A549 (cell line): ENCODE measurements at regions not wholly inside any gene's neighbourhood (a gene's known extent, or its start where the extent isn't known, plus 50 kb on each side); places are given as distances from the start of the nearest gene placed in this dataset.

Experiments
- CBX2 ChIP-seq: fragments of 200-600 bp; sonication (generic); IDR thresholded peaks from 2 replicates; pipeline ENCODE4 v1.6.1; 2016; ENCODE audit warnings: low read depth, mild to moderate bottlenecking, borderline replicate concordance
- CEBPB ChIP-seq, 2 experiments: fragments of >200 bp in 1 of 2; sonication (Bioruptor Twin) in 1 of 2; formaldehyde crosslinking in 1 of 2; IDR thresholded peaks; 2 replicates each; pipeline ENCODE4 v1.6.1; 2012 to 2016
- CHD4 ChIP-seq: fragments of 200-600 bp; sonication (generic); IDR thresholded peaks from 2 replicates; pipeline ENCODE4 v1.6.1; 2016; ENCODE audit warnings: antibody characterized with exemption, mild to moderate bottlenecking, borderline replicate concordance
- EP300 ChIP-seq, 2 experiments: fragments of >200 bp; sonication (Bioruptor Twin); formaldehyde crosslinking; IDR thresholded peaks; 2 replicates in 1 of 2; 3 replicates in 1 of 2; pipeline ENCODE4 v1.6.1; 2016 to 2017
- ESRRA ChIP-seq: fragments of 150-350 bp; IDR thresholded peaks from 2 replicates; pipeline ENCODE4 v1.6.1; 2014; ENCODE audit warnings: mild to moderate bottlenecking, low read length, borderline replicate concordance
- FOSL2 ChIP-seq, 2 experiments: fragments of 450-650 bp in 1 of 2; fragments of >200 bp in 1 of 2; sonication (Bioruptor Twin) in 1 of 2; formaldehyde crosslinking; IDR thresholded peaks; 2 replicates each; pipeline versions ENCODE4 v1.5.0 to v1.6.1; 2016 to 2020; ENCODE audit warnings: mild to moderate bottlenecking in 1 of 2, moderate library complexity in 1 of 2
- GATA3 ChIP-seq: IDR thresholded peaks from 2 replicates; pipeline ENCODE4 v1.6.1; 2012; ENCODE audit warnings: borderline replicate concordance
- HOXB5 ChIP-seq: fragments of 250-450 bp; sonication (Bioruptor Pico); IDR thresholded peaks from 2 replicates; pipeline ENCODE4 v1.5.0; 2020; ENCODE audit warnings: mild to moderate bottlenecking, moderate library complexity
- JUN ChIP-seq, 2 experiments: fragments of >200 bp; sonication (Bioruptor Twin); formaldehyde crosslinking; IDR thresholded peaks; 2 replicates in 1 of 2; 3 replicates in 1 of 2; pipeline ENCODE4 v1.6.1; 2016 to 2017
- KDM1A ChIP-seq: fragments of 200-600 bp; sonication (generic); IDR thresholded peaks from 2 replicates; pipeline ENCODE4 v1.6.1; 2016; ENCODE audit warnings: low read depth, mild to moderate bottlenecking
- KDM5A ChIP-seq: fragments of 200-600 bp; sonication (generic); IDR thresholded peaks from 2 replicates; pipeline ENCODE4 v1.6.1; 2016; ENCODE audit warnings: antibody characterized with exemption, mild to moderate bottlenecking
- MAFK ChIP-seq: fragments of 450-650 bp; IDR thresholded peaks from 2 replicates; pipeline ENCODE4 v1.6.1; 2014; ENCODE audit not compliant: partially characterized antibody
- MYC ChIP-seq: IDR thresholded peaks from 2 replicates; pipeline ENCODE4 v1.6.1; 2012; ENCODE audit warnings: mild to moderate bottlenecking, inconsistent platforms, low read length, improper control_type of control experiment, borderline replicate concordance
- PHF8 ChIP-seq: fragments of 200-600 bp; sonication (generic); IDR thresholded peaks from 2 replicates; pipeline ENCODE4 v1.6.1; 2016; ENCODE audit warnings: low read depth, mild to moderate bottlenecking, antibody characterized with exemption, moderate library complexity, borderline replicate concordance
- POLR2AphosphoS2 ChIP-seq: conservative IDR thresholded peaks from 2 replicates; pipeline ENCODE4 v1.6.1; 2012; ENCODE audit warnings: low read length, improper control_type of control experiment, inconsistent platforms
- RARB ChIP-seq: fragments of 250-450 bp; sonication (Bioruptor Pico); IDR thresholded peaks from 2 replicates; pipeline ENCODE4 v1.8.0; 2021; ENCODE audit warnings: mild to moderate bottlenecking, moderate library complexity
- RCOR1 ChIP-seq: fragments of 150-350 bp; IDR thresholded peaks from 2 replicates; pipeline ENCODE4 v1.6.1; 2014; ENCODE audit warnings: antibody characterized with exemption, low read length, low read depth
- SMC3 ChIP-seq: fragments of >200 bp; sonication (Bioruptor Twin); formaldehyde crosslinking; IDR thresholded peaks from 3 replicates; pipeline ENCODE4 v1.6.1; 2018; ENCODE audit warnings: inconsistent platforms
- SREBF2 ChIP-seq: fragments of 450-650 bp; IDR thresholded peaks from 2 replicates; pipeline ENCODE4 v1.6.1; 2014; ENCODE audit warnings: mild to moderate bottlenecking, moderate library complexity
- ZFP36 ChIP-seq: fragments of 450-650 bp; IDR thresholded peaks from 2 replicates; pipeline ENCODE4 v1.6.1; 2014; ENCODE audit warnings: borderline replicate concordance; ENCODE audit not compliant: partially characterized antibody
- ZNF302 ChIP-seq: fragments of 250-450 bp; sonication (Bioruptor Pico); IDR thresholded peaks from 2 replicates; pipeline ENCODE4 v1.9.0; 2021; ENCODE audit warnings: inconsistent platforms, mild to moderate bottlenecking, moderate library complexity
- ZSCAN20 ChIP-seq: fragments of 250-450 bp; sonication (Bioruptor Pico); IDR thresholded peaks from 2 replicates; pipeline ENCODE4 v1.8.0; 2022; ENCODE audit warnings: mild to moderate bottlenecking, moderate library complexity
- TF ChIP-seq, protein P1 (sequence below): fragments of 200-600 bp; sonication (generic); IDR thresholded peaks from 2 replicates; pipeline ENCODE4 v1.6.1; 2016; ENCODE audit warnings: antibody characterized with exemption, mild to moderate bottlenecking, moderate library complexity
- TF ChIP-seq, protein P2 (sequence below): IDR thresholded peaks from 2 replicates; pipeline ENCODE4 v1.6.1; 2012
- TF ChIP-seq, protein P3 (sequence below): fragments of 250-450 bp; sonication (Bioruptor Pico); IDR thresholded peaks from 2 replicates; pipeline ENCODE4 v1.5.0; 2020; ENCODE audit warnings: low read depth, mild to moderate bottlenecking, moderate library complexity
- TF ChIP-seq, protein P4 (sequence below): fragments of 150-350 bp; IDR thresholded peaks from 2 replicates; pipeline ENCODE4 v1.6.1; 2014; ENCODE audit warnings: low read depth, mild to moderate bottlenecking, low read length
- TF ChIP-seq, protein P5 (sequence below): IDR thresholded peaks from 2 replicates; pipeline ENCODE4 v1.6.1; 2012; ENCODE audit warnings: low read depth, borderline replicate concordance
- TF ChIP-seq, protein P6 (sequence below): fragments of >200 bp; sonication (Bioruptor Twin); formaldehyde crosslinking; IDR thresholded peaks from 2 replicates; pipeline ENCODE4 v1.6.1; 2016

DNA sequence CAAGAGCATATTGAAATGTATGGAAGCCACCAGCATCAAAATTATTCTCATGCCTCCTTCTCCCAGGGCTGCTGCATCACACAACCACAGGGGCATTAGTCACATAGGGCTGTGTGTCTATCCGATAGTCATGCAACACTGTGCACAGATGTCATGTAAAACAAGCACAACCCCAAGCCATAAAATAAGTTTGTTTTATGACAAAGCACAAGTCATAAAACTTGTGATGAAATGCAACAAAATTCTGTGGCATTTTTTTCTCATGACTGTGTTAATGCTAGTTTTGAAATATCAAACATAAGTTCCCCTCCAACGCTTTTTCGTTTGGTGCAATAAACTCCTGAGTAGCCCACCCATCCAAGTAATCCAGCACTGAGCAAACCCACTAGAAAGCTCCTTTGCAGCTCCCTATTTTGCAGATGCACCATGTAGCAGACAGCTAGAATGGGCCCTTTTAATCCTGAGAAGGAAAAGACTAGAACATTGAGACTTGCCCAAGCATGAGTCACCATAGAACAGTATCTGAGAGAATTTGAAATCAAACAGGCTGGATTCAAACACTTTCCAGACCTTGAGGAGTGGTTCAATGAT, 93.3 kb upstream of the ZNF366 start (continued):
- TF ChIP-seq, protein P1, sequence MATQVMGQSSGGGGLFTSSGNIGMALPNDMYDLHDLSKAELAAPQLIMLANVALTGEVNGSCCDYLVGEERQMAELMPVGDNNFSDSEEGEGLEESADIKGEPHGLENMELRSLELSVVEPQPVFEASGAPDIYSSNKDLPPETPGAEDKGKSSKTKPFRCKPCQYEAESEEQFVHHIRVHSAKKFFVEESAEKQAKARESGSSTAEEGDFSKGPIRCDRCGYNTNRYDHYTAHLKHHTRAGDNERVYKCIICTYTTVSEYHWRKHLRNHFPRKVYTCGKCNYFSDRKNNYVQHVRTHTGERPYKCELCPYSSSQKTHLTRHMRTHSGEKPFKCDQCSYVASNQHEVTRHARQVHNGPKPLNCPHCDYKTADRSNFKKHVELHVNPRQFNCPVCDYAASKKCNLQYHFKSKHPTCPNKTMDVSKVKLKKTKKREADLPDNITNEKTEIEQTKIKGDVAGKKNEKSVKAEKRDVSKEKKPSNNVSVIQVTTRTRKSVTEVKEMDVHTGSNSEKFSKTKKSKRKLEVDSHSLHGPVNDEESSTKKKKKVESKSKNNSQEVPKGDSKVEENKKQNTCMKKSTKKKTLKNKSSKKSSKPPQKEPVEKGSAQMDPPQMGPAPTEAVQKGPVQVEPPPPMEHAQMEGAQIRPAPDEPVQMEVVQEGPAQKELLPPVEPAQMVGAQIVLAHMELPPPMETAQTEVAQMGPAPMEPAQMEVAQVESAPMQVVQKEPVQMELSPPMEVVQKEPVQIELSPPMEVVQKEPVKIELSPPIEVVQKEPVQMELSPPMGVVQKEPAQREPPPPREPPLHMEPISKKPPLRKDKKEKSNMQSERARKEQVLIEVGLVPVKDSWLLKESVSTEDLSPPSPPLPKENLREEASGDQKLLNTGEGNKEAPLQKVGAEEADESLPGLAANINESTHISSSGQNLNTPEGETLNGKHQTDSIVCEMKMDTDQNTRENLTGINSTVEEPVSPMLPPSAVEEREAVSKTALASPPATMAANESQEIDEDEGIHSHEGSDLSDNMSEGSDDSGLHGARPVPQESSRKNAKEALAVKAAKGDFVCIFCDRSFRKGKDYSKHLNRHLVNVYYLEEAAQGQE, result no peak
- no peak for TF ChIP-seq CHD4
- TF ChIP-seq MAFK, result peak; percentile 47
- peak; percentile 88 to 96 for TF ChIP-seq JUN (IDR thresholded peaks at IDR 0.05)
- peak; percentile 50 for TF ChIP-seq ZFP36
- TF ChIP-seq, protein P2, sequence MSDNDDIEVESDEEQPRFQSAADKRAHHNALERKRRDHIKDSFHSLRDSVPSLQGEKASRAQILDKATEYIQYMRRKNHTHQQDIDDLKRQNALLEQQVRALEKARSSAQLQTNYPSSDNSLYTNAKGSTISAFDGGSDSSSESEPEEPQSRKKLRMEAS, result peak; percentile 74
- no peak for TF ChIP-seq KDM1A
- peak; percentile 92 for TF ChIP-seq GATA3
- no peak for TF ChIP-seq MYC
- TF ChIP-seq, protein P3, sequence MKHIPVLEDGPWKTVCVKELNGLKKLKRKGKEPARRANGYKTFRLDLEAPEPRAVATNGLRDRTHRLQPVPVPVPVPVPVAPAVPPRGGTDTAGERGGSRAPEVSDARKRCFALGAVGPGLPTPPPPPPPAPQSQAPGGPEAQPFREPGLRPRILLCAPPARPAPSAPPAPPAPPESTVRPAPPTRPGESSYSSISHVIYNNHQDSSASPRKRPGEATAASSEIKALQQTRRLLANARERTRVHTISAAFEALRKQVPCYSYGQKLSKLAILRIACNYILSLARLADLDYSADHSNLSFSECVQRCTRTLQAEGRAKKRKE (CRISPR knock-in tag), result peak; percentile 34; the same call in 1 of the 2 replicates
- no peak for TF ChIP-seq PHF8
- TF ChIP-seq KDM5A, result no peak
- TF ChIP-seq ZNF302 (CRISPR knock-in tag), result no peak
- TF ChIP-seq ZSCAN20 (CRISPR knock-in tag), result no peak
- TF ChIP-seq ESRRA, result no peak
- TF ChIP-seq CBX2, result no peak
- TF ChIP-seq, protein P4, sequence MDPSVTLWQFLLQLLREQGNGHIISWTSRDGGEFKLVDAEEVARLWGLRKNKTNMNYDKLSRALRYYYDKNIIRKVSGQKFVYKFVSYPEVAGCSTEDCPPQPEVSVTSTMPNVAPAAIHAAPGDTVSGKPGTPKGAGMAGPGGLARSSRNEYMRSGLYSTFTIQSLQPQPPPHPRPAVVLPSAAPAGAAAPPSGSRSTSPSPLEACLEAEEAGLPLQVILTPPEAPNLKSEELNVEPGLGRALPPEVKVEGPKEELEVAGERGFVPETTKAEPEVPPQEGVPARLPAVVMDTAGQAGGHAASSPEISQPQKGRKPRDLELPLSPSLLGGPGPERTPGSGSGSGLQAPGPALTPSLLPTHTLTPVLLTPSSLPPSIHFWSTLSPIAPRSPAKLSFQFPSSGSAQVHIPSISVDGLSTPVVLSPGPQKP, result no peak
- TF ChIP-seq, protein P5, sequence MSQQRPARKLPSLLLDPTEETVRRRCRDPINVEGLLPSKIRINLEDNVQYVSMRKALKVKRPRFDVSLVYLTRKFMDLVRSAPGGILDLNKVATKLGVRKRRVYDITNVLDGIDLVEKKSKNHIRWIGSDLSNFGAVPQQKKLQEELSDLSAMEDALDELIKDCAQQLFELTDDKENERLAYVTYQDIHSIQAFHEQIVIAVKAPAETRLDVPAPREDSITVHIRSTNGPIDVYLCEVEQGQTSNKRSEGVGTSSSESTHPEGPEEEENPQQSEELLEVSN, result no peak
- TF ChIP-seq EP300 (IDR thresholded peaks at IDR 0.05), result peak; percentile 93 to 96; a peak in 4 of 5 replicates
- TF ChIP-seq POLR2AphosphoS2, result no peak
- peak; percentile 98 for TF ChIP-seq FOSL2 (IDR thresholded peaks at IDR 0.05)
- peak; percentile 92 for TF ChIP-seq FOSL2 (CRISPR knock-in tag; IDR thresholded peaks at IDR 0.05)
- TF ChIP-seq CEBPB (IDR thresholded peaks at IDR 0.05), result peak; percentile 93 to 96
- peak; percentile 46; the same call in 1 of the 3 replicates for TF ChIP-seq SMC3
- TF ChIP-seq, protein P6, sequence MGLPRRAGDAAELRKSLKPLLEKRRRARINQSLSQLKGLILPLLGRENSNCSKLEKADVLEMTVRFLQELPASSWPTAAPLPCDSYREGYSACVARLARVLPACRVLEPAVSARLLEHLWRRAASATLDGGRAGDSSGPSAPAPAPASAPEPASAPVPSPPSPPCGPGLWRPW, result peak; percentile 92
- TF ChIP-seq HOXB5 (CRISPR knock-in tag), result no peak
- TF ChIP-seq RARB (CRISPR knock-in tag), result no peak
- TF ChIP-seq RCOR1, result no peak
- no peak for TF ChIP-seq SREBF2
